Superior temporal gyrus (tissue), 1 donor: ENCODE measurements at regions not wholly inside any gene's neighbourhood (a gene's known extent, or its start where the extent isn't known, plus 50 kb on each side); places are given as distances from the start of the nearest gene placed in this dataset.

Experiments used
- DNase-seq: peaks from one replicate; pipeline ENCODE4 v3.0.0-alpha.2; 2016; ENCODE audit errors: extremely low spot score

- no peak for DNase-seq
These were observed 76.2 kb upstream of the PLCL2 start for GRCh38 chr3:16808393-16809107.

- DNase-seq, result no peak
These were observed 75.3 kb upstream of the PLCL2 start for GRCh38 chr3:16809482-16809881.

GRCh38 chr3:16809993-16810392 lies 74.8 kb upstream of the PLCL2 start:
- no peak for DNase-seq

- DNase-seq, result peak; percentile 41
These were observed 74.0 kb upstream of the PLCL2 start for GRCh38 chr3:16810593-16811367.

GRCh38 chr3:16811950-16812349 lies 72.8 kb upstream of the PLCL2 start:
- peak; percentile 50 for DNase-seq

GRCh38 chr3:16813336-16813735 lies 71.4 kb upstream of the PLCL2 start:
- DNase-seq, result no peak

- DNase-seq, result peak; percentile 46
These were observed 68.5 kb upstream of the PLCL2 start for GRCh38 chr3:16816048-16816780.

- DNase-seq, result no peak
These were observed 67.6 kb upstream of the PLCL2 start for GRCh38 chr3:16817197-16817596.

- DNase-seq, result no peak
These were observed 66.6 kb upstream of the PLCL2 start for GRCh38 chr3:16818194-16818593.

- no peak for DNase-seq
These were observed 65.8 kb upstream of the PLCL2 start for GRCh38 chr3:16818945-16819344.

- DNase-seq, result no peak
These were observed 64.3 kb upstream of the PLCL2 start for GRCh38 chr3:16820485-16820884.

GRCh38 chr3:16821053-16821452 lies 63.7 kb upstream of the PLCL2 start:
- no peak for DNase-seq

- DNase-seq, result no peak
These were observed 60.6 kb upstream of the PLCL2 start for GRCh38 chr3:16824081-16824696.

- no peak for DNase-seq
These were observed 59.0 kb upstream of the PLCL2 start for GRCh38 chr3:16825617-16826204.

- no peak for DNase-seq
These were observed 55.9 kb upstream of the PLCL2 start for GRCh38 chr3:16828815-16829214.

GRCh38 chr3:16831846-16832245 lies 52.9 kb upstream of the PLCL2 start:
- DNase-seq, result no peak

- DNase-seq, result no peak
These were observed 50.5 kb upstream of the PLCL2 start for GRCh38 chr3:16834214-16834613.

GRCh38 chr3:16834753-16835152 lies 50.0 kb upstream of the PLCL2 start:
- no peak for DNase-seq
